HCT116 (cell line): ENCODE measurements at regions not wholly inside any gene's neighbourhood (a gene's known extent, or its start where the extent isn't known, plus 50 kb on each side); places are given as distances from the start of the nearest gene placed in this dataset.

Experiments used
- ATAC-seq: fragments of 200-7000 bp; cut with Tn5 transposase; 2 replicates; pipeline ENCODE4 v1.9.1; 2020; ENCODE audit warnings: mild to moderate bottlenecking, moderate library complexity
- BruUV-seq: library from RNA; stranded (reverse); fragments of 400-500 nt; replicated peaks from 2 replicates; lab custom pipeline; 2021; lab: Mats Ljungman, UMichigan
- CTCF ChIA-PET: fragments of 300-600 bp; sonication (Branson Sonifier 250); formaldehyde crosslinking; loops from one replicate; lab custom pipeline; 2021; ENCODE audit warnings: antibody characterized with exemption; lab: Charles Lee
- POLR2A ChIA-PET: fragments of 300-600, 350-600 bp; sonication (Branson Sonifier 250); formaldehyde crosslinking; loops from one replicate; lab custom pipeline; 2021; ENCODE audit warnings: antibody characterized with exemption; lab: Charles Lee
- RAD21 ChIA-PET, 2 experiments: fragments of 300-600 bp; sonication (Branson Sonifier 250); formaldehyde crosslinking; loops; one replicate each; lab custom pipeline; 2023; ENCODE audit warnings: low total read pairs in 2 of 2; ENCODE audit not compliant: uncharacterized antibody in 2 of 2, unreplicated experiment in 2 of 2, low non-redundant PET in 1 of 2; lab: Charles Lee
- DNase-seq: peaks from one replicate; pipeline ENCODE4 v3.0.0-alpha.2; 2010; ENCODE audit warnings: low read depth, low spot score
- H2AFZ ChIP-seq: fragments of 200-600 bp; shearing (Covaris generic), sonication (generic); 2 replicates; pipeline ENCODE4 v1.6.1; 2017; ENCODE audit warnings: low read depth, mixed run types, mixed read lengths, antibody characterized with exemption, low read length; ENCODE audit not compliant: poor library complexity, severe bottlenecking
- H3K27ac ChIP-seq: 2 replicates; pipeline ENCODE4 v1.5.1; 2012; ENCODE audit warnings: low read depth, low read length
- H3K27me3 ChIP-seq: fragments of 200-600 bp; sonication (generic); 2 replicates; pipeline ENCODE4 v1.6.1; 2016; ENCODE audit warnings: mixed run types, low read length, mixed read lengths; ENCODE audit not compliant: insufficient read depth
- H3K36me3 ChIP-seq, 2 experiments: fragments of 200-500 bp in 1 of 2; fragments of 200-600 bp in 1 of 2; sonication (Bioruptor generic) in 1 of 2; sonication (generic) in 1 of 2; 2 replicates each; pipeline versions ENCODE4 v1.5.1 to v1.6.1; 2014 to 2016; ENCODE audit warnings: low read length in 2 of 2, inconsistent platforms in 1 of 2, mixed read lengths in 1 of 2, mixed run types in 1 of 2; ENCODE audit not compliant: insufficient read depth in 2 of 2, control insufficient read depth in 1 of 2
- H3K4me1 ChIP-seq, 2 experiments: fragments of 200-600 bp in 1 of 2; sonication (generic) in 1 of 2; 2 replicates each; pipeline versions ENCODE4 v1.5.1 to v1.6.1; 2012 to 2017; ENCODE audit warnings: low read length in 2 of 2, inconsistent platforms in 1 of 2, mild to moderate bottlenecking in 1 of 2, mixed read lengths in 1 of 2, mixed run types in 1 of 2, moderate library complexity in 1 of 2; ENCODE audit not compliant: insufficient read depth in 2 of 2, control insufficient read depth in 1 of 2
- H3K4me2 ChIP-seq: fragments of 200-600 bp; sonication (generic); 2 replicates; pipeline ENCODE4 v1.6.1; 2017; ENCODE audit warnings: mixed run types, low read length, mixed read lengths
- H3K4me3 ChIP-seq, 2 experiments: fragments of 200-600 bp in 1 of 2; sonication (generic) in 1 of 2; replicated peaks in 1 of 2; 2 replicates each; pipeline ENCODE4 v1.5.1; 2011 to 2016; ENCODE audit warnings: low read length in 2 of 2, control low read depth in 1 of 2, low read depth in 1 of 2, mild to moderate bottlenecking in 1 of 2, mixed read lengths in 1 of 2, mixed run types in 1 of 2
- H3K79me2 ChIP-seq: fragments of 200-600 bp; sonication (generic); 2 replicates; pipeline ENCODE4 v1.6.1; 2017; ENCODE audit warnings: mild to moderate bottlenecking, mixed run types, low read length, moderate library complexity, mixed read lengths; ENCODE audit not compliant: insufficient read depth
- H3K9ac ChIP-seq: fragments of 200-600 bp; sonication (generic); 2 replicates; pipeline ENCODE4 v1.6.1; 2016; ENCODE audit warnings: low read length, mixed read lengths
- H3K9me2 ChIP-seq: fragments of 200-600 bp; sonication (generic), shearing (Covaris generic); 2 replicates; pipeline ENCODE4 v1.6.1; 2017; ENCODE audit warnings: mixed run types, mild to moderate bottlenecking, moderate library complexity; ENCODE audit not compliant: insufficient read depth
- H3K9me3 ChIP-seq, 2 experiments: fragments of 200-500 bp in 1 of 2; fragments of 200-600 bp in 1 of 2; sonication (Bioruptor generic) in 1 of 2; sonication (generic) in 1 of 2; 2 replicates each; pipeline ENCODE4 v1.6.1; 2014 to 2017; ENCODE audit warnings: low read length in 2 of 2, mixed read lengths in 2 of 2, inconsistent platforms in 1 of 2, low read depth in 1 of 2, mild to moderate bottlenecking in 1 of 2, mixed run types in 1 of 2, moderate library complexity in 1 of 2; ENCODE audit not compliant: control insufficient read depth in 1 of 2, insufficient read depth in 1 of 2
- H4K20me1 ChIP-seq: fragments of 200-600 bp; sonication (generic), shearing (Covaris generic); 2 replicates; pipeline ENCODE4 v1.6.1; 2017; ENCODE audit warnings: mixed run types, mild to moderate bottlenecking, moderate library complexity; ENCODE audit not compliant: insufficient read depth
- CBX3 ChIP-seq: IDR thresholded peaks from 2 replicates; pipeline ENCODE4 v1.6.1; 2012; ENCODE audit warnings: low read depth
- CEBPB ChIP-seq: IDR thresholded peaks from 2 replicates; pipeline ENCODE4 v1.6.1; 2012; ENCODE audit warnings: low read depth
- EGR1 ChIP-seq: IDR thresholded peaks from 2 replicates; pipeline ENCODE4 v1.6.1; 2012; ENCODE audit warnings: low read depth
- ELF1 ChIP-seq: IDR thresholded peaks from 2 replicates; pipeline ENCODE4 v1.6.1; 2012; ENCODE audit warnings: low read depth, borderline replicate concordance
- EZH2 ChIP-seq: fragments of 200-600 bp; sonication (generic); IDR thresholded peaks from 2 replicates; pipeline ENCODE4 v1.6.1; 2017; ENCODE audit warnings: antibody characterized with exemption, mixed run types
- EZH2phosphoT487 ChIP-seq: fragments of 200-600 bp; IDR thresholded peaks from 2 replicates; pipeline ENCODE4 v1.6.1; 2018; ENCODE audit warnings: antibody characterized with exemption, borderline replicate concordance
- FOSL1 ChIP-seq: IDR thresholded peaks from 2 replicates; pipeline ENCODE4 v1.6.1; 2012; ENCODE audit warnings: low read depth
- JUND ChIP-seq: IDR thresholded peaks from 2 replicates; pipeline ENCODE4 v1.6.1; 2012
- POLR2AphosphoS5 ChIP-seq: IDR thresholded peaks from 2 replicates; pipeline ENCODE4 v1.6.1; 2011; ENCODE audit warnings: mild to moderate bottlenecking, low read depth, low read length, moderate library complexity
- RAD21 ChIP-seq: IDR thresholded peaks from 2 replicates; pipeline ENCODE4 v1.6.1; 2012; ENCODE audit warnings: low read depth, mild to moderate bottlenecking
- SIN3A ChIP-seq: IDR thresholded peaks from 2 replicates; pipeline ENCODE4 v1.6.1; 2012; ENCODE audit warnings: low read depth
- SP1 ChIP-seq: IDR thresholded peaks from 2 replicates; pipeline ENCODE4 v1.6.1; 2012; ENCODE audit warnings: low read depth
- SRF ChIP-seq: IDR thresholded peaks from 2 replicates; pipeline ENCODE4 v1.6.1; 2012; ENCODE audit warnings: low read depth
- YY1 ChIP-seq: IDR thresholded peaks from 2 replicates; pipeline ENCODE4 v1.6.1; 2011; ENCODE audit warnings: low read length, low read depth, moderate library complexity, mild to moderate bottlenecking; ENCODE audit not compliant: insufficient replicate concordance; ENCODE audit errors: extremely low read depth
- ZFX ChIP-seq: fragments of 450-650 bp; IDR thresholded peaks from 2 replicates; pipeline ENCODE4 v1.6.1; 2017
- intact Hi-C: fragments of 100-400 bp; cut with micrococcal nuclease; formaldehyde crosslinking; loops from 2 replicates; pipeline ENCODE4 v1.10.0; 2022
- TF ChIP-seq, protein P1 (sequence below): IDR thresholded peaks from 2 replicates; pipeline ENCODE4 v1.6.1; 2011; ENCODE audit warnings: mild to moderate bottlenecking, low read length, moderate library complexity; ENCODE audit not compliant: insufficient replicate concordance; ENCODE audit errors: extremely low read depth
- TF ChIP-seq, protein P2 (sequence below): IDR thresholded peaks from 2 replicates; pipeline ENCODE4 v1.6.1; 2012; ENCODE audit warnings: low read depth
- TF ChIP-seq, protein P3 (sequence below), 3 experiments: fragments of 200-600 bp in 1 of 3; sonication (generic) in 1 of 3; IDR thresholded peaks in 2 of 3; conservative IDR thresholded peaks in 1 of 3; 2 replicates each; pipeline ENCODE4 v1.5.1; 2012 to 2017; ENCODE audit warnings: low read depth in 2 of 3, low read length in 2 of 3, antibody characterized with exemption in 1 of 3, borderline replicate concordance in 1 of 3, control low read depth in 1 of 3, mild to moderate bottlenecking in 1 of 3, mixed read lengths in 1 of 3, mixed run types in 1 of 3, moderate library complexity in 1 of 3; ENCODE audit not compliant: insufficient read depth in 1 of 3
- TF ChIP-seq, protein P4 (sequence below): IDR thresholded peaks from 2 replicates; pipeline ENCODE4 v1.6.1; 2012

DNA sequence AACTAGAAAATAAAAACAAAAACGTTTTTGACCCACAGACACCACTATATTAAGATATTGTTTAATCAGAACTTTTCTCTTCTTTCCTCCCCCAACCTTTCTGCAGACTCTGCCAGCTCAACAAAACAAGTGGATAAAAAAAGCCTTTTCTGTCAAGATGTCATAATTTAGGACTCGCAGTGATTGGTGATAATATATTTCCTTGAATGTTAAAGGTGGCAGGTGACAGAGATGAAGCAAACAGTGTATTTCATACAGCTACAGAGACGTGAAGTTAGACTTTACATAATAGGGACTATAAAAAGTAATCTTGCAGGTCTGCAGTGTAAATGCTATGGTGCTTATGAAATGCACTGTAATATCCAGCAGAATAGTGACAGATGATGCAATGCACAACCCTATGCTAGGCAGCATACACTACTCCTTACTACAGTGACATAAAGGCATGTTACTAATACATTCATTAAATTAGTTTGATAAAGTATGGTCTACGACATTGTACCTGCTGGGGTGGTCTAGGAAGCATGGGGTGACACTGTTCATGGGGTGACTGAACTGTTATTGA is 326.7 kb upstream of the GRAMD2B start:
- intact Hi-C loops: no loop called here

More for the DNA sequence above, 326.7 kb upstream of the GRAMD2B start:
- Histone ChIP-seq H3K79me2 (no peaks in the 10 kb centered on the region), H3K27me3 (no peaks in the 10 kb centered on the region), H3K36me3 (no peaks in the 10 kb centered on the region), H3K9ac (no peak overlapping the region), H3K4me2 (no peak overlapping the region), H4K20me1 (no peaks in the 10 kb centered on the region), H3K4me1 (no peaks in the 10 kb centered on the region), H3K9me2 (no peaks in the 10 kb centered on the region), H3K4me3 (no peak overlapping the region), H3K9me3 (no peaks in the 10 kb centered on the region), H2AFZ (no peak overlapping the region), H3K27ac (no peak overlapping the region)
- ChIA-PET RAD21 (no interaction called here), CTCF (no interaction called here), POLR2A (no interaction called here)
- no TSS peak for BruUV-seq
- DNase-seq (no peak), ATAC-seq (no peak)
- TF ChIP-seq RAD21: no peak
- TF ChIP-seq JUND: no peak
- TF ChIP-seq, protein P1, sequence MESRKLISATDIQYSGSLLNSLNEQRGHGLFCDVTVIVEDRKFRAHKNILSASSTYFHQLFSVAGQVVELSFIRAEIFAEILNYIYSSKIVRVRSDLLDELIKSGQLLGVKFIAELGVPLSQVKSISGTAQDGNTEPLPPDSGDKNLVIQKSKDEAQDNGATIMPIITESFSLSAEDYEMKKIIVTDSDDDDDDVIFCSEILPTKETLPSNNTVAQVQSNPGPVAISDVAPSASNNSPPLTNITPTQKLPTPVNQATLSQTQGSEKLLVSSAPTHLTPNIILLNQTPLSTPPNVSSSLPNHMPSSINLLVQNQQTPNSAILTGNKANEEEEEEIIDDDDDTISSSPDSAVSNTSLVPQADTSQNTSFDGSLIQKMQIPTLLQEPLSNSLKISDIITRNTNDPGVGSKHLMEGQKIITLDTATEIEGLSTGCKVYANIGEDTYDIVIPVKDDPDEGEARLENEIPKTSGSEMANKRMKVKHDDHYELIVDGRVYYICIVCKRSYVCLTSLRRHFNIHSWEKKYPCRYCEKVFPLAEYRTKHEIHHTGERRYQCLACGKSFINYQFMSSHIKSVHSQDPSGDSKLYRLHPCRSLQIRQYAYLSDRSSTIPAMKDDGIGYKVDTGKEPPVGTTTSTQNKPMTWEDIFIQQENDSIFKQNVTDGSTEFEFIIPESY: no peak
- TF ChIP-seq SRF: no peak
- no peak for TF ChIP-seq SIN3A
- no peak for TF ChIP-seq EGR1
- no peak for TF ChIP-seq YY1
- TF ChIP-seq, protein P2, sequence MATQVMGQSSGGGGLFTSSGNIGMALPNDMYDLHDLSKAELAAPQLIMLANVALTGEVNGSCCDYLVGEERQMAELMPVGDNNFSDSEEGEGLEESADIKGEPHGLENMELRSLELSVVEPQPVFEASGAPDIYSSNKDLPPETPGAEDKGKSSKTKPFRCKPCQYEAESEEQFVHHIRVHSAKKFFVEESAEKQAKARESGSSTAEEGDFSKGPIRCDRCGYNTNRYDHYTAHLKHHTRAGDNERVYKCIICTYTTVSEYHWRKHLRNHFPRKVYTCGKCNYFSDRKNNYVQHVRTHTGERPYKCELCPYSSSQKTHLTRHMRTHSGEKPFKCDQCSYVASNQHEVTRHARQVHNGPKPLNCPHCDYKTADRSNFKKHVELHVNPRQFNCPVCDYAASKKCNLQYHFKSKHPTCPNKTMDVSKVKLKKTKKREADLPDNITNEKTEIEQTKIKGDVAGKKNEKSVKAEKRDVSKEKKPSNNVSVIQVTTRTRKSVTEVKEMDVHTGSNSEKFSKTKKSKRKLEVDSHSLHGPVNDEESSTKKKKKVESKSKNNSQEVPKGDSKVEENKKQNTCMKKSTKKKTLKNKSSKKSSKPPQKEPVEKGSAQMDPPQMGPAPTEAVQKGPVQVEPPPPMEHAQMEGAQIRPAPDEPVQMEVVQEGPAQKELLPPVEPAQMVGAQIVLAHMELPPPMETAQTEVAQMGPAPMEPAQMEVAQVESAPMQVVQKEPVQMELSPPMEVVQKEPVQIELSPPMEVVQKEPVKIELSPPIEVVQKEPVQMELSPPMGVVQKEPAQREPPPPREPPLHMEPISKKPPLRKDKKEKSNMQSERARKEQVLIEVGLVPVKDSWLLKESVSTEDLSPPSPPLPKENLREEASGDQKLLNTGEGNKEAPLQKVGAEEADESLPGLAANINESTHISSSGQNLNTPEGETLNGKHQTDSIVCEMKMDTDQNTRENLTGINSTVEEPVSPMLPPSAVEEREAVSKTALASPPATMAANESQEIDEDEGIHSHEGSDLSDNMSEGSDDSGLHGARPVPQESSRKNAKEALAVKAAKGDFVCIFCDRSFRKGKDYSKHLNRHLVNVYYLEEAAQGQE: no peak
- TF ChIP-seq SP1: no peak
- no peak for TF ChIP-seq CBX3
- TF ChIP-seq CEBPB: no peak
- TF ChIP-seq, protein P3, sequence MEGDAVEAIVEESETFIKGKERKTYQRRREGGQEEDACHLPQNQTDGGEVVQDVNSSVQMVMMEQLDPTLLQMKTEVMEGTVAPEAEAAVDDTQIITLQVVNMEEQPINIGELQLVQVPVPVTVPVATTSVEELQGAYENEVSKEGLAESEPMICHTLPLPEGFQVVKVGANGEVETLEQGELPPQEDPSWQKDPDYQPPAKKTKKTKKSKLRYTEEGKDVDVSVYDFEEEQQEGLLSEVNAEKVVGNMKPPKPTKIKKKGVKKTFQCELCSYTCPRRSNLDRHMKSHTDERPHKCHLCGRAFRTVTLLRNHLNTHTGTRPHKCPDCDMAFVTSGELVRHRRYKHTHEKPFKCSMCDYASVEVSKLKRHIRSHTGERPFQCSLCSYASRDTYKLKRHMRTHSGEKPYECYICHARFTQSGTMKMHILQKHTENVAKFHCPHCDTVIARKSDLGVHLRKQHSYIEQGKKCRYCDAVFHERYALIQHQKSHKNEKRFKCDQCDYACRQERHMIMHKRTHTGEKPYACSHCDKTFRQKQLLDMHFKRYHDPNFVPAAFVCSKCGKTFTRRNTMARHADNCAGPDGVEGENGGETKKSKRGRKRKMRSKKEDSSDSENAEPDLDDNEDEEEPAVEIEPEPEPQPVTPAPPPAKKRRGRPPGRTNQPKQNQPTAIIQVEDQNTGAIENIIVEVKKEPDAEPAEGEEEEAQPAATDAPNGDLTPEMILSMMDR (IDR thresholded peaks at IDR 0.05 in 2 of 3, conservative IDR thresholded peaks at IDR 0.05 in 1 of 3; ENCODE audit: borderline replicate concordance in 1 of 3, insufficient read depth in 1 of 3, low read depth in 2 of 3, low read length in 2 of 3): no peak
- TF ChIP-seq, protein P4, sequence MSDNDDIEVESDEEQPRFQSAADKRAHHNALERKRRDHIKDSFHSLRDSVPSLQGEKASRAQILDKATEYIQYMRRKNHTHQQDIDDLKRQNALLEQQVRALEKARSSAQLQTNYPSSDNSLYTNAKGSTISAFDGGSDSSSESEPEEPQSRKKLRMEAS: no peak
- no peak for TF ChIP-seq POLR2AphosphoS5
- no peak for TF ChIP-seq FOSL1
- no peak for TF ChIP-seq ELF1
- no peak for TF ChIP-seq ZFX
- no peak for TF ChIP-seq EZH2phosphoT487
- TF ChIP-seq EZH2: no peak
